ENCODE measurements at regions not wholly inside any gene's neighbourhood (a gene's known extent, or its start where the extent isn't known, plus 50 kb on each side); places are given as distances from the start of the nearest gene placed in this dataset.
A peak's percentile ranks its signal among the peaks of the same experiment; 100 is the strongest.

DNA sequence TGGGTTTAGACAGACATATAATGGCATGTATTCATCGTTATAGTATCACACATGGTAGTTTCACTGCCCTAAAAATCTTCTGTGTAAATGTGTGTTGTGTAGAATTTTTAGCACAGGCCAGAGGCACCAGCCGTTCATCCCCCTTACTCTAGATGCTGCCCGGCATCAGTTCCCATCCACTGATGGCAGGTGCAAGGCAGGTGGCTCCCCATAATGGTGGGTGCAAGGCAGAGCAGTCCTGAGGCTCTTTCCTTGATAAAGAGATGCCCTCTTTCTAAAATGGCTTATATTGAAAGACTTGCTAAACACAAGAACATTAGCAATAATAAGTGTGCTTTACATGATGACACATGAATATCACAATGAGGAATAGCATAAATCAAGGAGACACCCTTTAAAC, 508.5 kb downstream of the EPHA4 start:
- Histone ChIP-seq H3K27me3 (no peaks in the 10 kb centered on the region), H3K4me3 (replicated peaks in 1 of 3) (no peak overlapping the region), H3K36me3 (no peaks in the 10 kb centered on the region), H3K27ac (peak overlapping the region in 1 of 3 donors; percentile 30), H3K4me1 (peaks cover 20 to 30% of the 10 kb centered on the region in 2 donors), H3K9me3 (no peaks in the 10 kb centered on the region)
- DNase-seq = no peak
- WGBS, 2 donors = 92 to 96% methylated on average over 3 of the region's 3 CpGs
- intact Hi-C loops (cut with DNase I) = no loop called here
- no peak for TF ChIP-seq CTCF (IDR thresholded peaks at IDR 0.05)
- no peak for TF ChIP-seq POLR2A (IDR thresholded peaks at IDR 0.05)

- Histone ChIP-seq H3K27ac (peak overlapping the region in 1 of 3 donors; percentile 30), H3K4me1 (peaks cover 20 to 30% of the 10 kb centered on the region in 2 donors), H3K27me3 (no peaks in the 10 kb centered on the region), H3K36me3 (no peaks in the 10 kb centered on the region), H3K4me3 (replicated peaks in 1 of 3) (no peak overlapping the region), H3K9me3 (no peaks in the 10 kb centered on the region)
- WGBS, 2 donors = 93 to 97% methylated on average over 2 of the region's 2 CpGs
- no peak for DNase-seq
- TF ChIP-seq CTCF (IDR thresholded peaks at IDR 0.05) (no peak), POLR2A (IDR thresholded peaks at IDR 0.05) (no peak)
- intact Hi-C loops (cut with DNase I) = no loop called here
These were observed 507.8 kb downstream of the EPHA4 start for GRCh38 chr2:221064058-221064854.

DNA sequence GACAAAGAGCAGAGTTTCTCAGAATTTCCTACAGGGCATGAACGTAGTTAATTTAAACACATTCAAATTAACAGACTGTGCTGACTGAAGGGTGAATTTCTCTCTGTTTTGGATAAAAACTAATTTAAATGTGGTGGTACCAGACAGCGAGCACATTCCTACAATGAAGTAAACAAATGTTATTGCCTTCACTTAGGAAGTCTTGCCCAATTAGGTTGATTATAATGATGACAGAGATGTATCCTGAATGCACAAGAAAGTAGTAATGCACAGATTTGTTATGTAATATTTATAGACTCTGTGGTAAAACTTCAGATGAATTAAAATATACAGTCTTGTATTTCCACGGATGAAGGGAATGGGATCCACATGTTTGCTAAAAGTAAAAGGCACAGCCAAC, 507.2 kb downstream of the EPHA4 start:
- H3K4me3 ChIP-seq (replicated peaks in 1 of 3) = no peak overlapping the region
- 84 to 87% methylated on average over 3 of the region's 3 CpGs for WGBS, 2 donors
- H3K36me3 ChIP-seq = no peaks in the 10 kb centered on the region
- peaks cover 19 to 30% of the 10 kb centered on the region in 2 donors for H3K4me1 ChIP-seq
- H3K27ac ChIP-seq = no peak overlapping the region
- no peaks in the 10 kb centered on the region for H3K9me3 ChIP-seq
- no peaks in the 10 kb centered on the region for H3K27me3 ChIP-seq
- TF ChIP-seq POLR2A (IDR thresholded peaks at IDR 0.05) (no peak), CTCF (IDR thresholded peaks at IDR 0.05) (no peak)
- intact Hi-C loops (cut with DNase I) = no loop called here
- no peak for DNase-seq

DNA sequence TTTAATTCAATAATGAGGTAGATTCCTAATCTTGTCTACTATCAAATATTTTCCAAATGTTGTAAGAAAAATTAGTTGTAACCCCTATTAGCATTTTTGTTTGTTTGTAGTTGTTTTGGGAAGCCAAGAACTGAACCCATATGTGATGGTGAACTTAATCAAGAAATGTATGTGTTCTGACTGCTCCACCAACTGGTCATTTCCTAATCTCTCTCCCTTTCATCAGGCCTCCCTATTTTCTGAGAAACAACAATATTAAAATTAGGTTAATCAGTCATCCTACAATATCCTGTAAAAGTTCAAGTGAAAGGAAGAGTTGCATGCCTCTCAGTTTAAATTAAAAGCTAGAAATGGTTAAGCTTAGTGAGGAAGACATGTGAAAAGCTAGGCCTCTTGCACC, 504.0 kb downstream of the EPHA4 start:
- no peak overlapping the region for H3K27ac ChIP-seq
- no peaks in the 10 kb centered on the region for H3K27me3 ChIP-seq
- H3K4me1 ChIP-seq = peaks cover 7 to 10% of the 10 kb centered on the region in 2 donors
- no peak overlapping the region for H3K4me3 ChIP-seq (replicated peaks in 1 of 3)
- intact Hi-C loops (cut with DNase I) = no loop called here
- TF ChIP-seq POLR2A (IDR thresholded peaks at IDR 0.05) (no peak), CTCF (IDR thresholded peaks at IDR 0.05) (no peak)
- no peak for DNase-seq
- H3K36me3 ChIP-seq = no peaks in the 10 kb centered on the region
- H3K9me3 ChIP-seq = no peaks in the 10 kb centered on the region

DNA sequence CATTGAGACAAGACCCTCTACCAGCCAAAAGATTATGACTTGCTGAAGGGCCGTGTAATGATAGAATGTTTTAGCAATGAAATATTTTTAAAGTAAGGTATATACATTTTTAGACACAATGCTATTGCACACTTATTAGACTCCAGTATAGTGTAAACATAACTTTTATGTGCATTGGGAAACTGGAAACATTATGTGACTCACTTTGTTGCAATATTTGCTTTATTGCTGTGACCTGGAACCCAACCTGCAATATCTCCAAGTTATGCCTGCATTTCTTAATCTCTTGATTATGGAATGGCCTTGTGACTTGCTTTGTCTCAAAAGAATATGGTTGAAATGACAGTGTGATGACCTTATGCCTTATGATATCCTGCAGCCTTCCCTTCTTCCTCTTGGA, 502.0 kb downstream of the EPHA4 start:
- DNase-seq = no peak
- peaks cover 0 to 19% of the 10 kb centered on the region in 2 donors for H3K4me1 ChIP-seq
- H3K4me3 ChIP-seq (replicated peaks in 1 of 3) = no peak overlapping the region
- H3K27me3 ChIP-seq = no peaks in the 10 kb centered on the region
- H3K36me3 ChIP-seq = no peaks in the 10 kb centered on the region
- 91 to 96% methylated on average over 1 of the region's 1 CpG for WGBS, 2 donors
- intact Hi-C loops (cut with DNase I) = no loop called here
- H3K27ac ChIP-seq = no peak overlapping the region
- no peaks in the 10 kb centered on the region for H3K9me3 ChIP-seq
- no peak for TF ChIP-seq CTCF (IDR thresholded peaks at IDR 0.05)
- no peak for TF ChIP-seq POLR2A (IDR thresholded peaks at IDR 0.05)

All from thyroid gland (tissue), 4 donors.